GM12865 (cell line): ENCODE measurements at regions not wholly inside any gene's neighbourhood (a gene's known extent, or its start where the extent isn't known, plus 50 kb on each side); places are given as distances from the start of the nearest gene placed in this dataset.
A peak's percentile ranks its signal among the peaks of the same experiment; 100 is the strongest.

ENCODE experiments used
- DNase-seq: peaks from one replicate; pipeline ENCODE4 v3.0.0; 2010; ENCODE audit warnings: low read depth
- H3K4me3 ChIP-seq: 2 replicates; pipeline ENCODE4 v1.5.1; 2011; ENCODE audit warnings: mild to moderate bottlenecking, low read depth, low read length, control low read depth
- CTCF ChIP-seq: IDR thresholded peaks from 2 replicates; pipeline ENCODE4 v1.5.1; 2011; ENCODE audit warnings: low read length, control low read depth, low read depth, inconsistent platforms; ENCODE audit not compliant: insufficient read depth; ENCODE audit errors: missing control alignments

GRCh38 chr4:111933703-111934102 is 211.6 kb upstream of the FAM241A start:
- H3K4me3 ChIP-seq, result no peak overlapping the region
- TF ChIP-seq CTCF, result no peak
- DNase-seq, result no peak

GRCh38 chr4:111934314-111934713 is 210.9 kb upstream of the FAM241A start:
- no peak for DNase-seq
- TF ChIP-seq CTCF, result no peak
- no peak overlapping the region for H3K4me3 ChIP-seq

GRCh38 chr4:111937368-111937767 is 207.9 kb upstream of the FAM241A start:
- peak; percentile 36 for DNase-seq
- H3K4me3 ChIP-seq, result no peak overlapping the region
- peak; percentile 38 for TF ChIP-seq CTCF

GRCh38 chr4:111941957-111942356 is 203.3 kb upstream of the FAM241A start:
- no peak for DNase-seq
- no peak for TF ChIP-seq CTCF
- no peak overlapping the region for H3K4me3 ChIP-seq

GRCh38 chr4:111943796-111944203 is 201.5 kb upstream of the FAM241A start:
- peak; percentile 50 for TF ChIP-seq CTCF
- H3K4me3 ChIP-seq, result no peak overlapping the region
- DNase-seq, result peak; percentile 55

GRCh38 chr4:111945014-111945413 is 200.2 kb upstream of the FAM241A start:
- no peak for TF ChIP-seq CTCF
- no peak overlapping the region for H3K4me3 ChIP-seq
- DNase-seq, result no peak

GRCh38 chr4:111946800-111947199 is 198.5 kb upstream of the FAM241A start:
- TF ChIP-seq CTCF, result no peak
- no peak for DNase-seq

More at GRCh38 chr4:111946800-111947199, 198.5 kb upstream of the FAM241A start:
- no peak overlapping the region for H3K4me3 ChIP-seq
